Esophagus mucosa (tissue), 1 donor: ENCODE measurements at regions not wholly inside any gene's neighbourhood (a gene's known extent, or its start where the extent isn't known, plus 50 kb on each side); places are given as distances from the start of the nearest gene placed in this dataset.
A peak's percentile ranks its signal among the peaks of the same experiment; 100 is the strongest.

Source experiments
- ATAC-seq: fragments of 200-7000 bp; cut with Tn5 transposase; one replicate; pipeline ENCODE4 v1.9.1; 2020
- donor health status: DM: yes; HTN: yes; CAD: no.

DNA sequence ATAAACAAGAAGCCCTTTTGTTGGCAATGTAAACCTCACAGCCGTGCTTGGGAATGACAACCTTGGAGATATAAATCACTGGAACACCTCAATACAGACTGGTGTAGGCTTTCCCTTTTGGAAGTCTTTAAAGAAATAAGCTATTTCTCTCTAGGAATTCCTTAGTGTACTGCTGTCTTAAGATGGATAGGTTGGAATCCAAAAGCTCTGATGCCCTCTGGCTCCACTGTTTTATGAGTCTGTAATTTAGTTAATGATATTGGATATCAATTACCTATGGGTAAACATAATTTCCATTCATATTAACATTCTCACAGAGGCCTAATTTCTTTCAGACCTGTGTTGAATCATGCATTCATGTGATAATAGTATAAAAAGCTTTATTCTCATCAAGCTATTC lies 435.9 kb upstream of the MPDZ start:
- ATAC-seq: no peak

DNA sequence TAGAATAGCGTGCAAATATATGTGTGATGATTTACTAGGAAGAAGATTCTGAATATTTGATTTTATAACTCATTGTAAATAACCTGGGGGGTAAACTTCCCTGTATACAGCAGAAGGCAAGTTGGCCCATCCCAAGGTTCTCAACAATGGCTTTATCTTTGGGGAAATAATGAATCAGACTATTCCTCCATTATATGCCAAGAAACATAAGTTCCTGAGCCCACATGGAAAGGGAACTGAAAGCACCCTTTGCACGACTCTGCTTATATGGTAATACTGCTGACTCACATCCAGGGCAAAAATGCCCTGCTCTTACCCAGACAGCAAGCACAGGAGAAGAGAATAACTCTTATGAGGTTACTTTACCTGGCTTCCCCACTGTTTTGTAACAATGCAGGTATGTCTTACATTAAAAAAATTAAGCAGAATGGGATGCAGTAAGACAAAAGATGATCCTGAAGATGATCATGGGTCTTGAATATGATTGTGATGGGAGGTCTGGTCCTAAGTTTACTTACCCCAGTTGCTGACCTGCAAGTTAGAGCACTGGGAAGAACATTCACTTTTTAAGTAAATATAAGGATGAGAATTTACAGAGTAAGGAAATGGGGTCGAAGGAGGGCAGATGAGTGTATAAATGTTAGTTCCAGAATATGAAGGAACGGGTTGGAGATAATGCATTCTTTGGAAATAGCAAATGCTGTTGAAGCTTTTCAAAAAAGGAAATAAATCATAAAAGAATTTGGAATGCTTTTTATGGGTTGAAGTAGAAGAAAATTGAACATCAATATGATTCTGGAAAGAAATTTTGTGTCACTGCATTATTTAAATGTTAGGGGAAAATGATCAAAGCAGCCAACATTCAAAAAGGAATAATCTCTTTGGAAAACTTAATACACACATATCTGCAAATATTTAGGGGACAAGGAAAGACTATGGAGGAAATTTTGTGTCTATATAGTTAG lies 428.4 kb upstream of the MPDZ start:
- ATAC-seq: peak; percentile 67

DNA sequence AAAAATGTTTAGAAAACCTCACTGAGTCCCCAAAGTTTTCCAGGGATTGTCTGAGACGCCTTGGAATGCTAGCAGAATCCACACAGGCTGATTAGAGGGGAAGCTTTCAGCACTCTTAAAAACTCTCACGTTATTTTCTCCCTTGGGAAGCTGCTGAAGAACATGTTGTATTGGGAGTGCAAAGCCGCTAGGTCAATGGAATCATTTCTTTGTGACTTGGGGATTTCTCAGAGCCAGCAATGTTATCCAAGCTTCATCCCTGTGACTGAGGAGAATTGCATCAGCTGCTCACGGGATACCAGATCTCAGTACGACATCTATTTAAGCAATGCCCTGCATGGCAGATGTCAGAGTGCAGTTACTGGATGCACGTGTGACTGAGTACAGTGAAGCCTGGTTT lies 426.4 kb upstream of the MPDZ start:
- ATAC-seq: no peak

- ATAC-seq: no peak
Observed at GRCh38 chr9:13705373-13705772, 425.9 kb upstream of the MPDZ start.

DNA sequence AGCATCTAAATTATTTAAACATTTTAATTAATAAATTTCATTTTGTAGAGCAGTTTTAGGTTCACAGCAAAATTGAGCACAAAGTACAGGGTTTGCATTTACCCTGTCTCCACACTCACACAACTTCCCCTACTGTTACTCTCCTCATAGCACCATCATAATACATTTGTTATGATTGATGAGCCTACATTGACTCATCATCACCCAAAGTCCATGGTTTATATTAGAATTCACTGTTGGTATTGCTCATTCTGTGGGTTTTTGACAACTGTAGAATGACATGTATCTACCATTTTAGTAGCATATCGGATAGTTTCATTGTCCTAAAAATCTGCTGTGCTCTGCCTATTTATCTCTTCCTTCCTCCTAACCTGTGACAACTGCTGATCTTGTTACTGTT lies 411.1 kb upstream of the MPDZ start:
- no peak for ATAC-seq

DNA sequence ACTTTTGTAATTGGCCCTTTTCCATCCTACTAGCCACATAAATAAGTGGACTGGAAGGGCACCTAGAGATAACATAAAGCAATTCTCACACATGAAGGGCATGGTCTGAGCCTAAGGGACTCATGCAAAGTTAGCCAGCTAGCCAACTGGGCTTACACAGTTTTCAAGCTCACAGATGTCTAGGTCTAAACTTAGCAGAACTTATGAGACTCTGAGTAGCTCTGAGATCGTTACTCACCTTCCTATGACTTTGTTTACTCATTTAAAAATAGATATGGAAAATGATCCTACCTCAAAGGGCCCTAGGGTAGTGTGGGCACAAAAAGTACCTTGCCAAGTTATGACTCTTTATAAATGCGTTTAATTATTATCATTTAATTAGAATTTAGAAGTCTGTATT lies 410.4 kb upstream of the MPDZ start:
- no peak for ATAC-seq

GRCh38 chr9:13688990-13689600 lies 409.6 kb upstream of the MPDZ start:
- no peak for ATAC-seq

- ATAC-seq: no peak
Observed at GRCh38 chr9:13688223-13688989, 408.9 kb upstream of the MPDZ start.

DNA sequence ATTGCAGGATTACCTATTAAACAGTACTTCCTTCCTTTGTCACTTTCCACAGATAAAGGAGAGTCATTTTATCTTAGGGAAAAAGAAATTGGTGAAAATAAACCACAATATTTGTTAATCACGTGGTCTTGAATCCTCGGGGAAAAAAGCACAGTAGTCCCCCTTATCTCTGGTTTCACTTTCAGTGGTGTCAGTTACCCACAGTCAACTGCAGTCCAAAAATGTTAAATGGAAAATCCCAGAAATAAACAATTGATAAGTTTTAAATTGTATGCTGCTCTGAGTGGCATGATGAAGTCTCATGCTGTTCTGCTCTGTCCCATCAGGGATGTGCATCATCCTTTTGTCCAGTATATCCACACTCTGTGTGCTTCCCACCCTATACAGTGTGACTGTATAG lies 405.2 kb upstream of the MPDZ start:
- ATAC-seq: no peak

- ATAC-seq: no peak
Observed at GRCh38 chr9:13677801-13678200, 398.3 kb upstream of the MPDZ start.

DNA sequence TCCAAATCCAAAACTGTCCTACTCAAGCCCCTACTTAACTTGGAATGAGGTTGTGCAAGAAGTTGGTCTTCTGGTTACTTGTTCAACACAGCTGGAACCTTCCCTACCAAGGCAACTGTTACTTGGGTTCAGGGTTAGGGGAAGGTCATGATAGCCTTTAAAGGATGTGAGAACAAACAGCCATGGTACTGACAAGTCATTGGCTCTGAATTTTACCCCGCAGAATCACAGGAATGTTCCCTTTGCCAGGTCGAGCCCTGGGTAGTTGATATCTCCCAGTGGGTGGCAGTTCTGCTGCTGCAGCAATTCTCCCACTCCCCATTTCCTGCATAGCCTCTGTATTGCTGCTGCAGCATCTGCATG lies 396.1 kb upstream of the MPDZ start:
- no peak for ATAC-seq

DNA sequence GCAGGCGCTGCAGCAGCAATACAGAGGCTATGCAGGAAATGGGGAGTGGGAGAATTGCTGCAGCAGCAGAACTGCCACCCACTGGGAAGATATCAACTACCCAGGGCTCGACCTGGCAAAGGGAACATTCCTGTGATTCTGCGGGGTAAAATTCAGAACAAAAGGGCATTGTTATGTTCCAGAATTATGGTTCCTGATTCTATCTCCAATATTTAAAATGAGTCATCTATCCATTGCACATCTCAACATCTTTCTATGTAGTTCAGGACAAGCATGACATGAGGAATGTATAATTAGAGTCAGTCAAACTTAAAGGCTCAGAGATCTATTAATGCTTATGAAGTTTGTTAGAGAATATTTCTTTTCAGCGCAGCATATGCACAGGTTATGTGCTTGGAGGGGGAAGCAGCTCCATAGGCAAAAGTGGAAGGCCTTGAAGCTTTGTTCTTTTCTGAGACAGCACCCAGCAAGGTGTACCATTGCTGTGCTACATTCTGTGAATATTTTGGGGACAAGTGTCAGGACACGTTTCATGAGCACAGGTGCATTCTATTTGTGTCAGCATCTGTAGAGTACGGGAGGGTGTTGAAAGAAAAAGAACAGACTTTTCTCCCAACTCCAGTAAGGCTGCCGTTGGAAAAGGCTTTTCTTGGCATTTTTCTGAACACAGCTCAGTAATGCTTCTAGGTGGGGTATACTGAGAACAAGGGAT lies 395.6 kb upstream of the MPDZ start:
- ATAC-seq: no peak

DNA sequence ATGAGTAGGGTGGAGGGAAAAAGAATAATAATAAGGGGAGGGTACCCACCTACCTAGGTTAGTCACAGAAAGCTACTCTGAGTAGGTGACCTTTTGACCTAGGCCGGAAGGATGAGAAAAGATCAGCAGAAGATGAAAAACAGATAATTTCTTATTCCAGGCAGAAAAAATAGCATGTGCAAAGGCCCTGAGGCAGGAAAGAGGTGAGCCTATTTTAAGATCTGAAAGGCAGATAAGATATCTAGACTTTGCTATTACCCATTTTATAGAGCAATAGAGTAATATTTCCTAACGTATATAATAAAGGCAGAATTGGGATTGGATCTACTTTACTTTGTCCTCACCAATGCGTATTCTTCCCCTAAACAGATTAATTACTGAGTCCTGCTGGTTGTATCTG lies 393.9 kb upstream of the MPDZ start:
- no peak for ATAC-seq

- ATAC-seq: no peak
Observed at GRCh38 chr9:13665418-13666066, 386.1 kb upstream of the MPDZ start.

DNA sequence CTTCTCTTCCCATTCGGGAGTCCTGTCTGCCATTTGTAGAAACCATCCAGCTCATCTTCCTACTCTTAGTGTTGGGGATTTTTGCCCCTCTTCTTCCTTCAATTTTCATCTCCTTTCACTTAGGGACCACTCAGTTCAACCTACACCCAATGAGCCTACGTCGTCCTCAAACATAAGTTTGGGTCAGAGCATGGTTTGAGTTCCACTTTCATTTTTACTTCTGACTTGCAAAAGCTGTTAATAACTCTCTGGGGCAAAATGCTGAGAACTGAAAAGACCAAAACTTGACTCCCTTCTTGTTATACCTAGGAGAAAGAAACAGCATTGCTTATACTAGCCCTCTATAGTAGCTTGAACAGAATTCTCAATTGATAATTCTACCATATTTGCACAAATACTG lies 381.5 kb upstream of the MPDZ start:
- no peak for ATAC-seq

GRCh38 chr9:13651969-13652663 lies 372.6 kb upstream of the MPDZ start:
- no peak for ATAC-seq

DNA sequence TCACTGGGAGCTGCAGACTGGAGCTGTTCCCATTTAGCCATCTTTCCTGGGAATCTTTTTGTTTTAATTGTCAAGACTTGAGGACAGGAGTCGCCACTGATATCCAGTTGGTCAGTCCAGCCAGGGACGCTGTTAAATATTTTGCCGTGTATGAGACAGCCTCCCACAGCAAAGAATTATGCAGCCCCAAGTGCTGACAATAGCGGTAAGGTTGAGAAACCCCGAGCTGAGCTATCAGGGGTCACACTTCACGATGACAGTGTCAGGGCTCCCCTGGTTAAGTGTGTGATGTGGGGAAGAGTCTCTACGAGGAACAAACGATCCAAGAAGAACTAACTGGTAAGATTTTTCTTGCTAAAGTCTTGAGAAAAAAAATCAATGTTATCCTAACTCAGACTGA lies 372.0 kb upstream of the MPDZ start:
- ATAC-seq: no peak

DNA sequence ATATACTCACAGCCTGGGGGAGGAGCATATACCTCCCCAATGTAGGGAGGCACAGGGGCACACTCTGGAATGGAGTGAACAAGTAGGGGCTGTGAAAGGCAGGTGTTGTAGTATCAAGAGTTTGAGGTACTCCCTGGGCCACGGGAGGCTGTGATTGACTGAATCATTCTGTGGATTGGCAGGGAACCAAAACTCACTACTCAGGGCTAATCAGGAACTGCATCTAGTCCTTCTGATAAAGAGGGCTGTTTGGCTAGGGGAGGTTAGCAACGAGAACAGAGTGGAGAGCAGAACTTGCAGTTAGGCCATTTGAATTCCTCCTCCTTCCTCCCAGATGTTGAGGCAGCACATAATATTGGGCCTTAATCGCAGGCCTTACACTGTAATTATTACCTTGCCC lies 369.2 kb upstream of the MPDZ start:
- no peak for ATAC-seq

DNA sequence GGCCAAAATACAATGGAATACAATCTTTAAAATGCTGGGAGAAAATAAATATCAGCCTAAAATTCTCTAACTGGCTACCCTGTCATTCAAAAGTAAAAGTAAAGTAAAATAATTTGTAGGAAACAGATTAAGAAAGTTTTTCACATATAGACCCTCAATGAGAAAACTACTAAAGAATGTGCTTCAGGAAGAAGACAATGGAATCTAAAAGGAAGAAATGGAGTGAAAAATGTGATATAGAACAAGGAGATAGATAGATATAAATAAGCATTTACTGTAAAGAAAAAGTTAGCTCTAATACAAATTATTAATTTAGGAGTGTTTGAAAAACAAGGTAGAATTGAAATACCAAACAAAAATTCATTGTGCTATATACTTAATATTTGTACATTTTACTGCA lies 368.6 kb upstream of the MPDZ start:
- no peak for ATAC-seq

DNA sequence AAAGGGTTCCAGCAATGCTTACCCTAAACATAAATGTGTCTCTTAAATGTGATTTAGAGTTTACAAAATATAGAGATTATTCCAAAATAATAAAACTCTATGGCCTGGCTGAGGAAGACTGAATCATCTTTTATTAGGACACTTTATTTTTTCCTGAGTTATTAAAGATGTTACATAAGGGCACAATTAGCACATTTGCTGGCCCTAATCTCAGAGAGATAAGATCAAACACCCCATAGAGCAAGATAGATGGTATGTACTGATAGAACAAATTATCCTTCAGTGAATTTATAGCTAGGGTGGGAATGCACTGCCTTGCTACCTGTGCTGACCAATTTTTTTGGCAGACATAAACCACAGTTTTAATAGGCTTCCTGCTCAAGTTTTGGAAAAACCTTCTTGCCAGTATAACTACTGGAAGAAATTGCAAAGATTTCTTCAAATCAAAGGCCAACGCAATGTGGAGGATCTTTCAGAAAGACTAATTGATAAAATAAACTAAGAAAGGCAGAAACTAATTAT lies 367.1 kb upstream of the MPDZ start:
- no peak for ATAC-seq

DNA sequence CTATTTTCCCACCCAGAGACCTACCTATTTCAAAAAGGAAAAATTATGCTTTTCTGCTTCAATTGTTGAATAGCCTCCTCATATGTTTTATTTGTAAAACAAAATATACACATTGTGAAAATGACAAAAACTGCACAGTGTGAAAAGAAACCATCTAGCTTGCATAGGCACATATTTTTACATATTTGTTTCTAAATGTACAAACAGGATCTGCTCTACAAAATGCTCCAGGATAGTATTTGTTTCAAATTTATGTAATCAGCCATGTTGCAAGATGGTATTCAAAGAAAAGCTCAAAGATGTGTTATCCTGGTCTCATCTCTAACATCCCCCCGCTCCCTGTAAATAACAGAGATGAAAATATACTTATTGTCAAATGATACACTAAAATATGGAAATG lies 366.1 kb upstream of the MPDZ start:
- no peak for ATAC-seq

GRCh38 chr9:13644675-13645074 lies 365.2 kb upstream of the MPDZ start:
- ATAC-seq: no peak
